Ecto neural progenitor cell (in vitro differentiated cells): ENCODE measurements at regions not wholly inside any gene's neighbourhood (a gene's known extent, or its start where the extent isn't known, plus 50 kb on each side); places are given as distances from the start of the nearest gene placed in this dataset.
"Not testable (repeated sequence)": the region's sequence is repeated elsewhere in the genome, so short reads cannot be mapped to it uniquely, and the experiment has no call there.

Source experiments
- DNase-seq: peaks from one replicate; pipeline ENCODE4 v3.0.0-alpha.2; 2018; ENCODE audit warnings: low spot score

- peak; percentile 34 for DNase-seq
These were observed 446.6 kb downstream of the PTPRU start for GRCh38 chr1:29682919-29683295.

GRCh38 chr1:29682171-29682918, 446.0 kb downstream of the PTPRU start:
- peak; percentile 44 for DNase-seq

GRCh38 chr1:29681416-29681815, 445.1 kb downstream of the PTPRU start:
- not testable (repeated sequence) for DNase-seq

GRCh38 chr1:29679828-29680558, 443.7 kb downstream of the PTPRU start:
- peak; percentile 33 for DNase-seq

- no peak for DNase-seq
These were observed 443.0 kb downstream of the PTPRU start for GRCh38 chr1:29679316-29679715.

- DNase-seq: peak; percentile 32
These were observed 441.0 kb downstream of the PTPRU start for GRCh38 chr1:29677028-29678024.

GRCh38 chr1:29676496-29676895, 440.2 kb downstream of the PTPRU start:
- no peak for DNase-seq

- peak; percentile 45 for DNase-seq
These were observed 439.4 kb downstream of the PTPRU start for GRCh38 chr1:29675481-29676263.

- peak; percentile 24 for DNase-seq
These were observed 438.5 kb downstream of the PTPRU start for GRCh38 chr1:29674627-29675326.

- no peak for DNase-seq
These were observed 437.6 kb downstream of the PTPRU start for GRCh38 chr1:29673669-29674626.

GRCh38 chr1:29673228-29673500, 436.8 kb downstream of the PTPRU start:
- DNase-seq: no peak

GRCh38 chr1:29672416-29673227, 436.3 kb downstream of the PTPRU start:
- no peak for DNase-seq

- DNase-seq: peak; percentile 35
These were observed 435.4 kb downstream of the PTPRU start for GRCh38 chr1:29671446-29672356.

GRCh38 chr1:29670752-29671151, 434.4 kb downstream of the PTPRU start:
- peak; percentile 29 for DNase-seq

- DNase-seq: peak; percentile 37
These were observed 433.6 kb downstream of the PTPRU start for GRCh38 chr1:29669912-29670311.

- peak; percentile 34 for DNase-seq
These were observed 433.0 kb downstream of the PTPRU start for GRCh38 chr1:29669158-29669871.

GRCh38 chr1:29668551-29669157, 432.3 kb downstream of the PTPRU start:
- DNase-seq: no peak
